MV-4-11 (cell line): ENCODE measurements at regions not wholly inside any gene's neighbourhood (a gene's known extent, or its start where the extent isn't known, plus 50 kb on each side); places are given as distances from the start of the nearest gene placed in this dataset.

ENCODE experiments used
- DNase-seq: peaks from one replicate; lab custom pipeline; 2025; lab: John Stamatoyannopoulos, UW

DNA sequence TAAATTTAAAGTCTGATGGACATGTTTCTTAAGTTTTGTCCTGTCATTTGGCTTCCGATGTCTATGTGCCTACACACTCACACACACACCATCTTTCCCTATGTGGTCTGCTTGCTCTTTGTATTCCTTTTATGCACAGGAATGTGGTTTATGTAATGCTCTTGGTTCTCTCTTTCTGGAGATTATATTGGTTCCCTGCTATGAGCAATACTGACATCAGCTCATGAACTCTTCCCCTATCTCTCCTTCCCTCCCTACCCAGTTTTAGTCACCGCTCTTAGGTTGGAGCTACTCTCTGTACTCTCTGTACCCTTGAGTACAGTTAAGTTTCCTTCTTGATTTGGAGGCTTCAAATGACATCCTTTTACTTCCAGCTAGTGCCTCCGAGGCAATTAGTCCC lies 77.9 kb upstream of the MVB12B start:
- DNase-seq = peak; percentile 88

DNA sequence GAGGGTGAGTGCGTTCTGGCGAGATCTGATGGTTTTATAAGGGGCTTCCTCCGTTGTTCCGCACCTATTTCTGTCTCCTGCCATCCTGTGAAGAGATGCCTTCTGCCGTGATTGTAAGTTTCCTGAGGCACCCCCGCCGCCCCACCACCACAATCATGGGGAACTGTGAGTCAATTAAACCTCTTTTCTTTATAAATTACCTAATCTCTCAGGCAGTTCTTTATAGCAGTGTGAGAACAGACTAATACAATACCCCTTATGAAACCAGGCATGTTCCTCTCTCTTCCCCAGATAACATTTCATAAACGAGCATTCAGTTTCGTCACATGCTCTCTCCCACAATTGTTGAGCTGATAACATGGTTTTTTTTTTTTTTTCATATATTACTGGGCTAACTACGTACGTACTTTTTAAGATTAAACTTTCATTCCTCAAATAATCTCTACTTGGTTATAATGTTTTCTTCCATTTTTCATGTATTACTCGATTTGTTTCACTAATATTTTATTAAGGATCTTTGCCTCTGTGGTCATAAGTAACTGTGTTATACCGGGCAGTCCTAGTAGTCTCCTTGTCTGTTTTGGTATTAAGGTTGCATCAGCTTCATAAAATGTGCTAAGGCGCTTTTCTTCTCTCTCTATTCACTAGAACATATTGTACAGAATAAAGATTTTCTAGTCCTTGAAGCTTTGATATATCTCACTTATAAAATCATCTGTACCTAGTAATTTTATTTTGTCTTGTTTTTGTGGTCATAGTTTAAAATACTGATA lies 64.9 kb upstream of the MVB12B start:
- DNase-seq = peak; percentile 62

DNA sequence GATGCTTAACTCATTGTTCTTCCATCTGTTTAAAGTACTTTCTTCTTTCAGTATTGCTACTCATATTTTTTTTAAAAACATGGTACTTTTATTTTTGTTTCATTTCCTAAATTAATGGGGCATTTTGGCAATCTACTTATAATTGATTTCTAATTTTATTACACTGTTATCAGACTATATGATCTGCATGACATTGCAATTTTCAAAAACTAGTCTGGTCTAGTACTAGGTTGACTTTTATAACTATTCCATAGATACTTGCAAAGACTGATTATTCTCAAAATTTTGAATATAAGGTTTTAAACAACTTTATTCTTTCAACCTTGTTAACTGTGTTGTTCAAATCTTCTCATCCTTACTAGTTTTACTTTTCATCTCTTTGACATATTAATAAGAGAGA lies 63.9 kb upstream of the MVB12B start:
- DNase-seq = no peak

DNA sequence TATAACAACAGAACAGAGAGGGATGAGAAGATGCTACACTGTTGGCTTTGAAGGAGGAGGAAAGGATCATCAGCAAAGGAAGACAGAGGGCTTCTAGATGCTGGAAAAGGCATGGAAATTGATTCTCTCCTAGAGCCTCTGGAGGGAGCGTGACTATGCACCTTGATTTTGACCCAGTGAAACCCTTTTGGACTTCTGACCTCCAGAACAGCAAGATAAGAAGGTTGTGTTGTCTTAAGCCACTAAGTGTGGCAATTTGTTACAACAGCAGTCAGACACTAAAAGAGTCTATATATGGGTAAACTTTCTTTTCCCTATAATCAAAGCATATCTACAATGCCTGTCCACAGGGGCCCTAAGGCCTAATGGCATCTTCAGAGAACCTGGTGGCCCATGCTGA lies 56.1 kb upstream of the MVB12B start:
- no peak for DNase-seq

DNA sequence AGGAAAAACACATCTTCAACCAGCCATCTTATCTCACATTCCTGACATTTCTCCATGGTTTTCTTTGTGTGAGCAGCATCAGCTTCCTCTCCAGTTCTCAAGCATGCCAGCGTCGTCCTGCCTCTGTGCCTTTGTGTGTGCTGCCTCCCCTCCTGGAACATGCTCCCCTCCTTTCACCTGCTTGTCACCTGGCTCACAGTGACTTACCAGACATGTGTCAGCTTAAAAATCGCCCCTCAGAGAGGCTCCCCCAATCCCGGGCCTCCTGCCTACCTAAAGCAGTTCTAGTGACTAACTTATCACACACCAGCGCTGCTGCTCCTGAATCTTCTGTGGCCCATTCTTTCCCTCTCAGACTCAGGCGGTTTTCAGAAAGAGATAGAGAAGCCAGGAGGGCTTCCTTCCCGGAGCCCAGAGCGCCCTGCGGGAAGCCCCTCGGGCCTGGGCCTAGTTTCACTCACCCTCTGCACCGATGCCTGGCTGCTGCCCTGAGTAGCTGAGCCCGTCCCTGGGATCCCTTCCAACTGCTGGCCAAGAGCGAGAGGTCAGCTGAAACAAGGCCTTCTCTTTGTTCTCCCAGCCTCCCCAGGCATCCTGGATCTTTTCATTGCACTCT lies 51.1 kb upstream of the MVB12B start:
- no peak for DNase-seq

DNA sequence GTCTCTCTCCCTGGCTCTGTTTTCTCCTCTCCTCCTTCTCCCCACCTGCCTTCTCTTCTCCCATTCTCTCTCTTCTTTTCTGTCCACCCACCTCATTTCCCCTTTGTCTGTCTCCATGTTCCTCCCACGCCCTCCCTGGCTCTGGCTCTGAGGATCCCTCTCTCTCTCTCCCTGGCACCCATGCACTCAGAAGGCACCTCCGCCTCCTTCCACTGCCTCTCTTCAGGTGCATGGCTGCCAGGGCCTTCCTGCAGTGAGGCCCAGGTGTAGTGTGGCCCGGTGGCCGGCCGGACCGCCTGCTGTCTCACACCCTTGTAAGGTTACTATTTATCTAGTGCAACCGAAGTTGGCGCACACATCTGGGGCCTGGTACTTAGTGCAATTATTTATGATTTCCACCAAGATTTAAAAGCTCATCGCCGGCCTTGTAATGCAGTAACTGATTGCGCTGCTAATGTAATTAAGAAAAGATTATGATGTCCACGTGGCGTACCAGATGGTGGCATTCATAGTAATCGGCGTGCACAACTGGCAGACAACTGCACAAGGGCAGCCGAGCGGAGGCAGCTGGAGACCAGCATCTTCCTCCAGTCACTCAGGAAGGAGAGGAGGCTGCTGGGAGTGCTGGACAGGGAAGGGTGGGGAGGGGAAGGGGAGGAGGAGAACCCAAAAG lies 50.4 kb upstream of the MVB12B start:
- no peak for DNase-seq
